ENCODE measurements at regions not wholly inside any gene's neighbourhood (a gene's known extent, or its start where the extent isn't known, plus 50 kb on each side); places are given as distances from the start of the nearest gene placed in this dataset.

DNA sequence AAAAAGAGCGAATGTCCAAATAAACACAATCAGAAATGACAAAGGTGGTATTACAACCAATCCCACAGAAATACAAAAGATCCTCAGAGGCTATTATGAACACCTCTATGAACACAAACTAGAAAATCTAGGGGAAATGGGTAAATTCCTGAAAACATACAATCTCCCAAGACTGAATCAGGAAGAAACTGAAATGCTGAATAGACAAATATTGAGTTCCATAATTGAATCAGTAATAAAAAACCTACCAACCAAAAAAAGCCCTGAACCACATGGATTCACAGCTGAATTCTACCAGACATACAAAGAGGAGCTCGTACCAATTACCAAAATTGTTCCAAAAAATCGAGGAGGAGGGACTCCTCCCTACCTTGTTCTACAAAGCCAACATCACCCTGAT lies 56.1 kb upstream of the ZNF800 start:
- TF ChIP-seq CTCF (IDR thresholded peaks at IDR 0.05; ENCODE audit: insufficient read depth, low read depth, low read length), result no peak
- no peak overlapping the region for H3K4me3 ChIP-seq (ENCODE audit: low read depth, low read length)
- DNase-seq (ENCODE audit: low read depth), result no peak

- no peak overlapping the region for H3K4me3 ChIP-seq (ENCODE audit: low read depth, low read length)
- DNase-seq (ENCODE audit: low read depth), result peak; percentile 44
- peak; percentile 56 for TF ChIP-seq CTCF (IDR thresholded peaks at IDR 0.05; ENCODE audit: insufficient read depth, low read depth, low read length)
Observed at GRCh38 chr7:127447326-127447945, 54.9 kb upstream of the ZNF800 start.

DNA sequence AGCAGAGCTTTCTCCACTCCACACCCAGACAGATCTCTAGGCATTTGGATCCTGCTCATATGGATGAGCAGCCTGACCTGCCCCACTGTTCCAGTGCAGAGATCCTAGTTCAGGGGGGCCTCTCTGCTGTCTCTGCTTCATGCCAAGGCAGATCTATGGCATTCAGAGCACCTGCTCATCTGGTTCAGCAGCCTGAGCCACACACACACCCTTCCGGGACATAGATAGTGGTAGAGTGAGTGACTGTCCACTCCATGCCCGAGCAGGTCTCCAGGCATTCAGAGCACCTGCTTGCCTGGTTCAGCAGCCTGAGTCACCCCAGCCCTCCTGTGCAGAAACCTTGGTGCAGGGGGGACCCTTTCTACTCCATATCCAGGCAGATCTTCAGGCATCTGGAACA lies 54.3 kb upstream of the ZNF800 start:
- TF ChIP-seq CTCF (IDR thresholded peaks at IDR 0.05; ENCODE audit: insufficient read depth, low read depth, low read length), result no peak
- DNase-seq (ENCODE audit: low read depth), result no peak
- H3K4me3 ChIP-seq (ENCODE audit: low read depth, low read length), result no peak overlapping the region

Measured in fibroblast of villous mesenchyme (primary cell).